ENCODE measurements at regions not wholly inside any gene's neighbourhood (a gene's known extent, or its start where the extent isn't known, plus 50 kb on each side); places are given as distances from the start of the nearest gene placed in this dataset.
"Not testable (repeated sequence)": the region's sequence is repeated elsewhere in the genome, so short reads cannot be mapped to it uniquely, and the experiment has no call there.

- H3K27ac Mint-ChIP-seq, result no peak overlapping the region
- H3K4me3 Mint-ChIP-seq, result no peak overlapping the region
- peaks cover 7% of the 10 kb centered on the region for H3K9me3 Mint-ChIP-seq
- peaks cover 9% of the 10 kb centered on the region for H3K27me3 Mint-ChIP-seq
- no peak for ATAC-seq (ENCODE audit: low read depth)
- H3K4me1 Mint-ChIP-seq, result no peaks in the 10 kb centered on the region
- DNase-seq, result no peak
- H3K36me3 Mint-ChIP-seq, result no peaks in the 10 kb centered on the region
- POLR2A ChIA-PET, result no interaction called here
These were observed 126.8 kb downstream of the SKIDA1 start for GRCh38 chr10:21398563-21399231.

GRCh38 chr10:21396889-21397288 lies 128.6 kb downstream of the SKIDA1 start:
- no peak overlapping the region for H3K4me3 Mint-ChIP-seq
- H3K27me3 Mint-ChIP-seq, result peaks cover 6% of the 10 kb centered on the region
- ATAC-seq (ENCODE audit: low read depth) (no peak), DNase-seq (no peak)
- no peak overlapping the region for H3K27ac Mint-ChIP-seq
- no peaks in the 10 kb centered on the region for H3K36me3 Mint-ChIP-seq
- no peaks in the 10 kb centered on the region for H3K4me1 Mint-ChIP-seq
- POLR2A ChIA-PET, result no interaction called here
- peaks cover 7% of the 10 kb centered on the region for H3K9me3 Mint-ChIP-seq

GRCh38 chr10:21393931-21394330 lies 131.6 kb downstream of the SKIDA1 start:
- ATAC-seq (ENCODE audit: low read depth) (no peak), DNase-seq (no peak)
- Mint-ChIP-seq H3K4me3 (no peak overlapping the region), H3K27ac (no peak overlapping the region), H3K27me3 (no peaks in the 10 kb centered on the region), H3K4me1 (no peaks in the 10 kb centered on the region), H3K36me3 (no peaks in the 10 kb centered on the region), H3K9me3 (peaks cover 7% of the 10 kb centered on the region)
- POLR2A ChIA-PET, result no interaction called here

GRCh38 chr10:21388589-21388988 lies 136.9 kb downstream of the SKIDA1 start:
- Mint-ChIP-seq H3K27me3 (peaks cover 3% of the 10 kb centered on the region), H3K4me1 (no peaks in the 10 kb centered on the region), H3K36me3 (no peaks in the 10 kb centered on the region), H3K9me3 (no peaks in the 10 kb centered on the region), H3K27ac (no peak overlapping the region), H3K4me3 (no peak overlapping the region)
- POLR2A ChIA-PET, result no interaction called here
- DNase-seq (no peak), ATAC-seq (ENCODE audit: low read depth) (no peak)

DNA sequence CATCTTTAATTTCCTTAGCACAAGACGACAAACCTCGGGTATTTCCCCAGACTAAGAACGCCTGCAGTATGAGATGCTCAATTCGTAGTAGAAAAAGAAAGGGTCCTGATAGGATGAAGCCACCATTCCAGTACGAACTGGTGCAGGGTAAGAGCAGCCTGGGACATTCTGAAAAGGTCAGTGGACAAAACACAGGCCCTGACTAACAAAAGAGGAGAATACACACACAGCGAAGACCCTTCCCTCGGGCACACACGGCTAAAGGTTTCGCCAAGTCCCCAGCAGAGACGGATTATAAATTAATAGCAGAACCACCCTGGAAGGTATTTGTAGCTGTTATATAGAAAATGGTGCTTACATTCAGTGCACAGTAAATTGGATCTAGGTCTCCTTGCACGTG lies 137.6 kb downstream of the SKIDA1 start:
- H3K27ac Mint-ChIP-seq, result no peak overlapping the region
- peaks cover 3% of the 10 kb centered on the region for H3K27me3 Mint-ChIP-seq
- no peaks in the 10 kb centered on the region for H3K36me3 Mint-ChIP-seq
- ATAC-seq (ENCODE audit: low read depth) (no peak), DNase-seq (no peak)
- H3K4me3 Mint-ChIP-seq, result no peak overlapping the region
- H3K4me1 Mint-ChIP-seq, result no peaks in the 10 kb centered on the region
- no peaks in the 10 kb centered on the region for H3K9me3 Mint-ChIP-seq
- POLR2A ChIA-PET, result no interaction called here

- Mint-ChIP-seq H3K4me3 (no peak overlapping the region), H3K27ac (no peak overlapping the region), H3K4me1 (no peaks in the 10 kb centered on the region), H3K36me3 (no peaks in the 10 kb centered on the region), H3K9me3 (no peaks in the 10 kb centered on the region), H3K27me3 (peaks cover 3% of the 10 kb centered on the region)
- POLR2A ChIA-PET, result no interaction called here
- ATAC-seq (ENCODE audit: low read depth) (no peak), DNase-seq (no peak)
These were observed 139.4 kb downstream of the SKIDA1 start for GRCh38 chr10:21385996-21386585.

- Mint-ChIP-seq H3K9me3 (no peaks in the 10 kb centered on the region), H3K4me3 (no peak overlapping the region), H3K27me3 (peaks cover 3% of the 10 kb centered on the region), H3K36me3 (no peaks in the 10 kb centered on the region), H3K27ac (no peak overlapping the region), H3K4me1 (no peaks in the 10 kb centered on the region)
- POLR2A ChIA-PET, result no interaction called here
- ATAC-seq (ENCODE audit: low read depth) (no peak), DNase-seq (no peak)
These were observed 139.9 kb downstream of the SKIDA1 start for GRCh38 chr10:21385536-21385935.

- no peak for ATAC-seq (ENCODE audit: low read depth)
- Mint-ChIP-seq H3K4me3 (no peak overlapping the region), H3K4me1 (peaks cover 8% of the 10 kb centered on the region), H3K36me3 (no peaks in the 10 kb centered on the region), H3K27me3 (peaks cover 2% of the 10 kb centered on the region), H3K9me3 (no peaks in the 10 kb centered on the region), H3K27ac (no peak overlapping the region)
- POLR2A ChIA-PET, result no interaction called here
- DNase-seq, result no peak
These were observed 146.3 kb downstream of the SKIDA1 start for GRCh38 chr10:21379143-21379542.

GRCh38 chr10:21375274-21375673 lies 150.2 kb downstream of the SKIDA1 start:
- H3K9me3 Mint-ChIP-seq; DNase-seq; POLR2A ChIA-PET; H3K27ac Mint-ChIP-seq; ATAC-seq (ENCODE audit: low read depth); H3K36me3 Mint-ChIP-seq; H3K4me3 Mint-ChIP-seq; H3K27me3 Mint-ChIP-seq: not testable (repeated sequence)
- peaks cover 18% of the 10 kb centered on the region for H3K4me1 Mint-ChIP-seq

- H3K27ac Mint-ChIP-seq; DNase-seq; H3K4me3 Mint-ChIP-seq; H3K36me3 Mint-ChIP-seq; H3K27me3 Mint-ChIP-seq; POLR2A ChIA-PET; ATAC-seq (ENCODE audit: low read depth); H3K9me3 Mint-ChIP-seq: not testable (repeated sequence)
- peaks cover 10% of the 10 kb centered on the region for H3K4me1 Mint-ChIP-seq
These were observed 151.6 kb downstream of the SKIDA1 start for GRCh38 chr10:21373881-21374280.

- DNase-seq, result peak; percentile 44
- Mint-ChIP-seq H3K9me3 (no peaks in the 10 kb centered on the region), H3K36me3 (peaks cover 2% of the 10 kb centered on the region), H3K27ac (peak overlapping the region; percentile 76), H3K4me3 (peak overlapping the region; percentile 61), H3K27me3 (peaks cover 2% of the 10 kb centered on the region), H3K4me1 (peaks cover 10% of the 10 kb centered on the region)
- POLR2A ChIA-PET, result interaction anchor here (0.7 kb wide), 1 partner anchor 1153 kb away, joined by 3 read pairs; no protein-coding TSS in a partner anchor
- ATAC-seq (ENCODE audit: low read depth), result peak; percentile 98
These were observed 152.7 kb downstream of the SKIDA1 start for GRCh38 chr10:21372651-21373410.

DNA sequence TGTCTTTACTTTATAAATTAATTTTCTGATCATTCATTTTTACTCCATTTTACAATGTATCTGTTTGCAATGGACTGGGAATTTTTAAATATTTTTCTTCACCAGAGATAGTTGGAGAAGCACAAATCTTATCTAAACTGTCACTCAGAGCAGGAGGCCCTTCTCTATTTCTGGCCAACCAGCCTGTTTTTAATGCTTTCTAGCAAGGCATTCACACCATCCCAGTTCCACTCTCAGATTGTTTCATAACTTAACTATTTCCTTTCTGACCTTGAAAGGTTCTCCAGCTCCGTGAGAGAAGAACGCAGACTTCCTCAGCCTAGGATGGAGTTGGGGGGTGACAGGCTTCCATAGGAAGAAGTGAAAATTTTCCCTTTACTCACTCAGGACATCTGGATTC lies 155.8 kb downstream of the SKIDA1 start:
- Mint-ChIP-seq H3K27me3 (no peaks in the 10 kb centered on the region), H3K27ac (no peak overlapping the region), H3K4me3 (no peak overlapping the region), H3K36me3 (peaks cover 2% of the 10 kb centered on the region), H3K4me1 (peaks cover 10% of the 10 kb centered on the region), H3K9me3 (no peaks in the 10 kb centered on the region)
- DNase-seq (no peak), ATAC-seq (ENCODE audit: low read depth) (no peak)
- POLR2A ChIA-PET, result no interaction called here

DNA sequence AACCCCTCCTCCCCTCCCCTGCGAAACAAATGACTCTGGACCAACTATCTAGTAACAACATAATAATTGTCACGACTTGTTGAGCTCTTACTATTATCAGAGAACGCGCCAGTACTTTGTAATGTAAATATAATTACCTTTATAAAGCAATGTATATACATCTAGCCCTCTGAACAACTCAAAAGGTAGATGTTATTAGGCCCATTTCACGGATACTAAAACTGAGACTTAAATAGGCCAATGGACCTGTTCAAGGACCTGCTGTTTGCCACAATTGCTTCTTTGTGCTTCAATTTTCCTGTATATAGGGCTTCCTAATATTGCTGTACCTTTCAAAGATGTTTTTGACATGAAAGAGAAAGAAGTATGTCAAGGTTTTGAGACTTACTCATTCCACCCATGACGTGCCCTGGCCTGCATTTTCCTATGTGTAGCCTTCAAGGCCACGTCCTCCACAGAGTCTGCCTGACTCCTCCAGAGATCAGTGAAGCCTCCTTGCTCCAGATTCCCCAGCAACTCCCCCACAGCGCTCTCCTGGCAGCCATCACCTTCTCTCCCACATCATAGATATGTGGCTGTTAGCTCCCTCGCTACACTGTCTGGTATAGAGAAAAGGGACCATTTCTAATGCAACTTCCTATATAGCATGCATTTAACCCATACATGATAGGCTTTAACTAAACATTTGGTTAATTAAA lies 156.6 kb downstream of the SKIDA1 start:
- H3K4me1 Mint-ChIP-seq, result peaks cover 10% of the 10 kb centered on the region

More for the DNA sequence above, 156.6 kb downstream of the SKIDA1 start:
- POLR2A ChIA-PET, result no interaction called here
- Mint-ChIP-seq H3K9me3 (no peaks in the 10 kb centered on the region), H3K36me3 (peaks cover 2% of the 10 kb centered on the region), H3K27me3 (no peaks in the 10 kb centered on the region), H3K4me3 (no peak overlapping the region), H3K27ac (no peak overlapping the region)
- ATAC-seq (ENCODE audit: low read depth), result no peak
- no peak for DNase-seq

Data from activated naive CD8-positive, alpha-beta T cell treated with anti-CD3 and anti-CD28 coated beads, Interleukin-2, amount 10 ng/mL, durations not matched to agents 7 days and 5 days (primary cell).